NCI-H1092 (cell line): ENCODE measurements at regions not wholly inside any gene's neighbourhood (a gene's known extent, or its start where the extent isn't known, plus 50 kb on each side); places are given as distances from the start of the nearest gene placed in this dataset.

Experiments used
- DNase-seq: peaks from one replicate; lab custom pipeline; 2025; lab: John Stamatoyannopoulos, UW

DNA sequence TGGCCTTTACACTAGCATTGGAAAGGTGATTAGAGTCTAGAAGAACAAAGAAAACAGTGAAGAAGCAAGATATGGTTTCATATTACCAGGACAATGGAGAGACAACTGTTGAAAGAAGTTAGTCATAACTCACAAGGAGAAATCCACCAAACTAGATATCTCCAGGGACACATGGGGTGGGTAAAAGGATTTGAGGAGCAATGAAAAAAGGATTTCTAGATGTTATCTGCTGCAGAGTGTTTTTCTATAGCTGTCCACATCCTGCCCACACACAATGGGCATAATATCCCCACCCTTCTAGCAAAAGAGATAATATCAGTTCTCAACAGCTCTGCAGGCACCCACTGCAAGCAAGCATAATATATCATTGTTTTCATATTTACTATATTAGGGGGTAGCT lies 303.1 kb downstream of the HAO1 start:
- no peak for DNase-seq

GRCh38 chr20:7650086-7650879 lies 290.0 kb downstream of the HAO1 start:
- DNase-seq, result no peak

GRCh38 chr20:7654231-7654630 lies 286.0 kb downstream of the HAO1 start:
- no peak for DNase-seq

DNA sequence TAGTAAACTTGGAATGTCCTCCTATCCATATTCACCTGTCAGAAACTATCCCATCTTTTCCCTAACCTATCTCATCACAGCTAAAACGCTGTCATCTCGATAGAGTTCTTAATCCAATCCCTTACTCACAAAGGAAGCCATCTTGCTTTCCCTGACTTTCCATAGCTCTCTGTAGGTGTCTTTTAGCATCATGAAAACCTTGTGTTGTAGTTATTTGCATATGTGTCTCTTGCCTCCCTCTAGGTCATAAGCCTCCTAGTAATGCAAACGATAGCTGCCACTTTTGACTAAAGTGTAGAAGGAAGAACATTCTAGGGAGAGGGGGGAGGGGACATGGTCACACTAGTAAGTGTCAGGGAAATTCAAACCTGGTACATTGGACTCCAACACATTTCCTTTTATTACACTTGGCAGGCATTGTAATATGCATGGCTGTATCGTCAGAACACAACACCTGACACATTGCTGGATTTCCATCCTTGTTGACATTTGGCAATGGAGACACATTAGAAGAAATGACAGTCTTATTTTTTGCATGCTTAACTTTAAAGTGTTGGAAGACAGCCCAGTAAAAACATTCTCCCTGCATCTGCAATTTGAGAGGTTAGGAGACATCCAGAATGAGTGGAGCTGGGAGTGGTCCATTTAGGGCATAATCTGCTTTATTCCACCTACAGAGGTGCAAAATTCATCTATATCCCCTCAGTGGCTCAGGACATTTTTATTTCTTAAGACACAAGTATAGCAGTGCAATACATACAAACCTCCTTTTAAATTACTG lies 283.4 kb downstream of the HAO1 start:
- DNase-seq, result no peak

DNA sequence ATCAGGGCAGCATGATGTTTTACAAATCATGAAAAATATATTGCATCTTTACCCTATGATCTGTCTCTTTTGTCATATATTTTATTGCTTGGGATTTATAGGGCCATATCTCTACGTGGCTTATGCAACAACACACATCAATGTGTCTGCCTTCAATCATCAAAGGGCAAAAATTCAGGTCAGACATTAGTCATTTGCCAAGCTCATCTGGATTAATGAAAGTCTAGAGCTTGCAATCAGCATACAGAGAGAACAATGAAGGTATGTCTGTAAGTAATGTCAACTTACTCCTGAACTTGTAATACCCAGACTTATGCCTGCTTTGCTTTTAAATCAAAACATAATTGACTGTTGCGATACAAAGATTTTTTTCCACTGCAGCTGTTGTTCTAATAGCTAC lies 282.7 kb downstream of the HAO1 start:
- no peak for DNase-seq

GRCh38 chr20:7660165-7660564 lies 280.1 kb downstream of the HAO1 start:
- DNase-seq, result no peak

GRCh38 chr20:7665376-7665775 lies 274.9 kb downstream of the HAO1 start:
- DNase-seq, result no peak

DNA sequence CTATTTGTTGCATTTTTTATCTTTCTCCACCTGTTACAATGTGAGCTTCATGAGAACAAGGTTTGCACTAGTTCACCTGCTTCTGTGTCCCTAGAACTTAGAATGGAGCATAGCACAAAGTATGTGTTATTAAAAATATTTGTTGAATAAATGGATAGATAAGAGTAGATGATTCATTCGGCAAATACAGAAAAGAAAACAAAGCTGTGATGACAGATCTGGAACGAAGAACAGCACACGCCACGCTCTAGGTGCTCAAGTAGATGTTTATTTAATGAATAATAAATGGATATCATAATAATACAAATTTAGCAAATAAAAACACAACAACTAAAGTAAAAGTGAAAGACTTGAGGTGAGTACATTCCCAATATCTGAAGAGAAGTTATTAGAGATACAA lies 273.1 kb downstream of the HAO1 start:
- DNase-seq, result no peak

DNA sequence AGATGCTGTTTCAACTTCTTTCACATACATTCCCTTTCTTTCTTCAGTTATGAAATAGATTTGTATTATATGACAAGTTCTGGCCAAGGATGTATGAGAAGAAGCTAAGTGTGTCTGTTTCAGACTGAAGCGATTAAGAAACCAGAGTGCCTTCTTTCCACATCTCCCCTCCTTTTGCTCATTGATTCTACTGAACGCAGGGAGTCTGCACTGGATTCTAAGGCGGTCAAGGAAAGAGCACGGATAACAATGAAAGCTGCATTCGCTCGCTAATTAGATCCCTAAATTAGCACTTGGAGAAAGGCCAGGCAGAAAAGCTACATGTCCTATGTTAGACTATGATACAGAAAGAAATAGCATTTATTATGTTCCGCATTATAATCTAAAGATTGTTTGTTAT lies 267.7 kb downstream of the HAO1 start:
- no peak for DNase-seq

GRCh38 chr20:7673841-7674240 lies 266.4 kb downstream of the HAO1 start:
- no peak for DNase-seq

DNA sequence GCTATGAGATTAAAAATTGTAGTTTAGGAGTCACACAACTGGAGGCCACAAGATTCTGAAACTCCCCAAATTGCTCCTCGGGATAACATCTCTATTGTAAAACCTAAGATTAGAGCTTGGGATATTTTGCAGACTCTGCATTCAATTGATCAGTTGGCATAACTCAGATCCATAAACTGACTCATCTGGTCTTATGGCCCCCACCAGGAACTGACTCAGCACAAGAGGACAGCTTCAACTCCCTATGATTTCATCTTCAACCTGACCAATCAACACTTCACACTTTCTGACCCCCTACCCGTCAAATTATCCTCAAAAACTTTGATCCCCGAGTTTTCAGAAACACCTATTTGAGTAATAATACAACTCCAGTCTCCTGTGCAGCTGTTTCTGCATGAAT lies 257.3 kb downstream of the HAO1 start:
- DNase-seq, result no peak

DNA sequence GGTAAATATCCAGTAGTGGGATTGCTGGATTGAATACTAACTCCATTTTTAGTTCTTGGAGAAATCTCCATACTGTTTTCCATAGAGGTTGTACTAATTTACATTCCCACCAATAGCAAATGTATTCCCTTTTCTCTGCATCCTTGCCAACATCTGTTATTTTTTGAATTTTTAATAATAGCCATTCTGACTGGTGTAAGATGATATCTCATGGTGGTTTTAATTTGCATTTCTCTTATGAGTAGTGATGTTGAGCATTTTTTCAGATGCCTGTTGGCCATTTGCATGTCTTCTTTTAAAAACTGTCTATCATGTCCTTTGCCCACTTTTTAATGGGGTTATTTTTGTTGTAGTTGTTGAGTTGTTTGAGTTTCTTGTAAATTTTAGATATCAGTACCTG lies 253.2 kb downstream of the HAO1 start:
- no peak for DNase-seq

- no peak for DNase-seq
Measured at GRCh38 chr20:7689151-7689550, 251.1 kb downstream of the HAO1 start.

GRCh38 chr20:7691647-7692269 lies 248.5 kb downstream of the HAO1 start:
- DNase-seq, result no peak

DNA sequence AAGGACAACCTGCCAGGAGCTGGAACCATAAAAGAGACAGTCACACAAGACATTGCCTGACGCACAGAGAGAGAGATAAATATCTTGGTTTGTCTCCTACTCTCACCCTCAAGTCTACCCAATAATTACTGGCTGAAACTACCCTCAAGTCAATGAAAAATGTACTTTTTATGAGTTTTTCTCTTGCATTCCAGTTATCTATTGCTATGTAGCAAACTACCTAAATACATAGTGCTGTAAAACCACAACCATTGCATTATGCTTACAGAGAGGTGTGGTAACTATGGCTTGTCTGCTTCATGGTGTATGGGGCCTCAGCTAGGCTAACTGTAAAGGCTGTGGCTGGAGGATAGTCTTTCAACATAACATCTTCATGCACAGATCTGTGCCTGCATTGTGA lies 247.8 kb downstream of the HAO1 start:
- no peak for DNase-seq

DNA sequence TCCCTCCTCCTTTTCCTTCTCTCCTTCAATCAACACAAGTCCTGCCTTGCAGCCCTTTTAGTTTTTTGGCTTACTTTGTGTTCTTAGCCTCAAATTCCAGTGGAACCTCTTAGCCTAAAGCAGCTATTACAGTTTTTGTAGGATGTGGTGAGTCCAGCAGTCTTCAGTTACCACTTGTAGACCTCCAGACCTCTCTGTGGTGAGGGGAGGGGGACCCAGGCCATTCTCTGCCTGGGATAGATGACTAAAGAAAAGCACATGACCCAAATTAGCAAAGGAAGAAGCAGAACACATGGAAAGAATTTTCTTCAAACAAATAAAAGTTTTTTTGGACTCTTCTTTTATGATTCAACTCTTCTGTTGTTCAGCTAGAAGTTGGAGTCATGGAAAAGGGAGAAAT lies 246.5 kb downstream of the HAO1 start:
- no peak for DNase-seq

GRCh38 chr20:7695051-7695495 lies 245.2 kb downstream of the HAO1 start:
- DNase-seq, result no peak

DNA sequence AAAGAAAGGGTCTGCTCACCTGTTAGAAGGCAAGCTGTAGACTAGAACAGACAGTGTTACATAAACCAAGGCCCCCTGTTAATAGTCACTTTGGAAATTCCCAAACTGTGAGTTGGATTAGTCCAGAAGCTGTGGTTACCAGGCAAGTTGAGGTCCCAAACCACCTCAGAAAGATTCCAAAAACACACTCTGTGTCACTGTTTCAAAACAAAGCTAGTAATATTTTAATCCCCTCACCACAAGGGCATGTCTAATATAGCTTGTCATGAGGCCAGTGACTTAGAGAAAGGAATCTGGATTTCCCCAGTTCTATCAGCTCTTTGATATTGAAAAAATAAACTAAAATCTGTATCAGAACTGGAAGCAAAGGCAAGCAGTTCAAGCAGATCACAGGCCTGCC lies 244.6 kb downstream of the HAO1 start:
- DNase-seq, result no peak

GRCh38 chr20:7696311-7696710 lies 243.9 kb downstream of the HAO1 start:
- no peak for DNase-seq

DNA sequence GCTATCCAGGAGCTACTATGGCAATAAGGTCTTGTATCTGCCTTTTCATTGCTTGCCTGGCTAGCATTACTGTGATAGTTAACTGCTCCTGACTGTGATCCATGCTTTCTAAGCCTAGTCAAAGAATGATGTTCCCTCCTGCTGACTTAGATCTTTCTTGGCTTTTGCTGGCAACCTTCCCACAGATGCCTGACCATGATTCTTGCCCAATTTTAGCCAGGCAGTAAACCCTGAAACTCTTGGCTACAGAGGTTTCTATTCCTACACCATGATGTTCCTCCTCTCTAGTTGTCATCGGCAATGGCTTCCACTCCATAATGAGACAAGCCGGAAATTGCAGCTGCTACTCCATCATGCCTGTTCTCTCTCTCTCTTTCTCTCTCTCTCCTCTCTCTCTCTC lies 238.1 kb downstream of the HAO1 start:
- DNase-seq, result no peak

GRCh38 chr20:7703551-7703961 lies 236.7 kb downstream of the HAO1 start:
- peak; percentile 80 for DNase-seq

DNA sequence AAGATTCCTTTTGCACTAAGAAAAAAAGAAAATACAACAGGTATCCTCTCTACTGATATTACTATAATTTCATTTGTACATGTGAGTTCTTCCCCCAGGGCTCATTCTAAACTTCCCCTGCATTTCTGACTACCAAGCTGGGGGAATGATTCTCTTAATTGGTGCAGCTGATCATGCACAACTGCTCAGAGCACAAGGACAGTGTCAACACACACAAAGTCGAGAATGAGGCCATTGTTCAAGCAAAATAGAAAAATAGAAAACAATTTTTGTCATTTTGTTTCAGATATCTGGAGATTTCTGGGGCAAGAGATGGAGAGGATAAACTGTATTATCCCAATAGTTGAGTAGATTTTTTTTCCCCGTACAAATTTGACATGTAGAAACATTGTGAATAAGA lies 236.3 kb downstream of the HAO1 start:
- DNase-seq, result peak; percentile 9

- no peak for DNase-seq
Measured at GRCh38 chr20:7708112-7708511, 232.1 kb downstream of the HAO1 start.
